SK-N-SH (cell line): ENCODE measurements at regions not wholly inside any gene's neighbourhood (a gene's known extent, or its start where the extent isn't known, plus 50 kb on each side); places are given as distances from the start of the nearest gene placed in this dataset.
"Not testable (repeated sequence)": the region's sequence is repeated elsewhere in the genome, so short reads cannot be mapped to it uniquely, and the experiment has no call there.

ENCODE experiments used
- CTCF ChIP-seq: fragments of 200-600 bp; sonication (generic); IDR thresholded peaks from 2 replicates; pipeline ENCODE4 v1.6.1; 2017; ENCODE audit warnings: antibody characterized with exemption, mild to moderate bottlenecking, moderate library complexity
- EZH2phosphoT487 ChIP-seq: fragments of 200-600 bp; sonication (generic); IDR thresholded peaks from 2 replicates; pipeline ENCODE4 v1.6.1; 2017; ENCODE audit warnings: low read depth, mixed run types, mild to moderate bottlenecking, antibody characterized with exemption, moderate library complexity, borderline replicate concordance
- FOSL2 ChIP-seq: IDR thresholded peaks from 2 replicates; pipeline ENCODE4 v1.4.0; 2012; ENCODE audit warnings: low read depth, mild to moderate bottlenecking, moderate library complexity, borderline replicate concordance
- GABPA ChIP-seq: IDR thresholded peaks from 2 replicates; pipeline ENCODE4 v1.4.0; 2012; ENCODE audit warnings: low read depth, mild to moderate bottlenecking
- RAD21 ChIP-seq: IDR thresholded peaks from 2 replicates; pipeline ENCODE4 v1.6.1; 2012; ENCODE audit warnings: mild to moderate bottlenecking, low read length
- RCOR1 ChIP-seq: fragments of 150-350 bp; IDR thresholded peaks from 2 replicates; pipeline ENCODE4 v1.6.1; 2017; ENCODE audit warnings: antibody characterized with exemption, low read length

DNA sequence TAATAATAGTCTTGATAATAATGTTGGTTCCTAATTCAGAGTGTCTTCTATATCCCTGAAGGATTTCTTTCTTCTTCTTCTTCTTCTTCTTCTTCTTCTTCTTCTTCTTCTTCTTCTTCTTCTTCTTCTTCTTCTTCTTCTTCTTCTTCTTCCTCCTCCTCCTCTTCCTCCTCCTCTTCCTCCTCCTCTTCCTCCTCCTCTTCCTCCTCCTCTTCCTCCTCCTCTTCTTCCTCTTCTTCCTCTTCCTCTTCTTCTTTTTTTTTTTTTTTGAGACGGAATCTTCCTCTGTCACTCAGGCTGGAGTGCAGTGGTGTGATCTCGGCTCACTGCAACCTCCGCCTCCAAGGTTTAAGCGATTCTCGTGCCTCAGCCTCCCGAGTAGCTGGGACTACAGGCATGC is 242.8 kb upstream of the CPHXL start:
- not testable (repeated sequence) for TF ChIP-seq CTCF, EZH2phosphoT487, FOSL2, RAD21, RCOR1, GABPA
